Panc1 (cell line): ENCODE measurements at regions not wholly inside any gene's neighbourhood (a gene's known extent, or its start where the extent isn't known, plus 50 kb on each side); places are given as distances from the start of the nearest gene placed in this dataset.

ENCODE experiments used
- ATAC-seq: fragments of 200-7000 bp; cut with Tn5 transposase; 2 replicates; pipeline ENCODE4 v1.9.1; 2020; ENCODE audit warnings: mild to moderate bottlenecking, moderate library complexity
- BruUV-seq: library from RNA; stranded (reverse); fragments of 400-500 nt; replicated peaks from 2 replicates; lab custom pipeline; 2021; lab: Mats Ljungman, UMichigan
- CTCF ChIA-PET: fragments of 300-600 bp; sonication (Branson Sonifier 250); formaldehyde crosslinking; loops from one replicate; lab custom pipeline; 2022; ENCODE audit warnings: antibody characterized with exemption; lab: Charles Lee
- POLR2A ChIA-PET: fragments of 300-600 bp; sonication (Branson Sonifier 250); formaldehyde crosslinking; loops from one replicate; lab custom pipeline; 2022; ENCODE audit warnings: antibody characterized with exemption; lab: Charles Lee
- DNase-seq: peaks from one replicate; pipeline ENCODE4 v3.0.0-alpha.2; 2010; ENCODE audit warnings: low read depth, low spot score
- H3K27ac ChIP-seq: 2 replicates; pipeline ENCODE4 v1.5.1; 2011; ENCODE audit warnings: mild to moderate bottlenecking, low read length, inconsistent platforms
- H3K27me3 ChIP-seq: fragments of 200-500 bp; sonication (Bioruptor generic); 2 replicates; pipeline ENCODE4 v1.6.0; 2014; ENCODE audit warnings: low read length, inconsistent platforms; ENCODE audit not compliant: control insufficient read depth, insufficient read depth
- H3K36me3 ChIP-seq: fragments of 200-500 bp; sonication (Bioruptor generic); 2 replicates; pipeline ENCODE4 v1.5.1; 2014; ENCODE audit warnings: inconsistent platforms, mild to moderate bottlenecking, low read length, moderate library complexity; ENCODE audit not compliant: control insufficient read depth, insufficient read depth
- H3K4me1 ChIP-seq: 2 replicates; pipeline ENCODE4 v1.5.1; 2011; ENCODE audit warnings: inconsistent platforms, mild to moderate bottlenecking, low read length, moderate library complexity; ENCODE audit not compliant: control insufficient read depth, insufficient read depth
- H3K4me3 ChIP-seq, 2 experiments: 2 replicates each; pipeline ENCODE4 v1.5.1; 2011 to 2012; ENCODE audit warnings: low read depth in 2 of 2, low read length in 2 of 2, mild to moderate bottlenecking in 2 of 2, inconsistent platforms in 1 of 2, moderate library complexity in 1 of 2
- H3K9me3 ChIP-seq: fragments of 200-500 bp; sonication (Bioruptor generic); 2 replicates; pipeline ENCODE4 v1.5.1; 2014; ENCODE audit warnings: low read depth, mild to moderate bottlenecking, inconsistent platforms, low read length, moderate library complexity; ENCODE audit not compliant: control insufficient read depth, insufficient read depth
- POLR2AphosphoS5 ChIP-seq: IDR thresholded peaks from 2 replicates; pipeline ENCODE4 v1.6.1; 2012; ENCODE audit warnings: mild to moderate bottlenecking, low read depth, low read length, moderate library complexity
- SIN3A ChIP-seq: IDR thresholded peaks from 2 replicates; pipeline ENCODE4 v1.6.1; 2012; ENCODE audit warnings: low read depth, mild to moderate bottlenecking, low read length, moderate library complexity, borderline replicate concordance; ENCODE audit not compliant: insufficient read depth
- TCF7L2 ChIP-seq: IDR thresholded peaks from 2 replicates; pipeline ENCODE4 v1.6.1; 2011; ENCODE audit warnings: mild to moderate bottlenecking, low read depth, low read length, inconsistent platforms
- in situ Hi-C: cut with HindIII; loops from 2 replicates; pipeline ENCODE4 v1.10.0; 2016; ENCODE audit warnings: low sequenced_read_pairs, low pct_unique_long_range_greater_than_20kb
- intact Hi-C: fragments of 100-400 bp; cut with micrococcal nuclease; formaldehyde crosslinking; loops from one replicate; pipeline ENCODE4 v1.10.0; 2022; ENCODE audit not compliant: unreplicated experiment
- TF ChIP-seq, protein P1 (sequence below): fragments of 450-650 bp; IDR thresholded peaks from 2 replicates; pipeline ENCODE4 v1.5.1; 2017; ENCODE audit warnings: mild to moderate bottlenecking
- TF ChIP-seq, protein P2 (sequence below), 2 experiments: IDR thresholded peaks; 2 replicates each; pipeline ENCODE4 v1.6.1; 2011 to 2012; ENCODE audit warnings: low read depth in 2 of 2, control low read depth in 1 of 2, low read length in 1 of 2, mild to moderate bottlenecking in 1 of 2, moderate library complexity in 1 of 2; ENCODE audit not compliant: insufficient read depth in 1 of 2

GRCh38 chr12:93098077-93098476, 169.0 kb upstream of the EEA1 start:
- Histone ChIP-seq H3K4me3 (no peak overlapping the region), H3K27me3 (no peaks in the 10 kb centered on the region), H3K4me1 (no peaks in the 10 kb centered on the region), H3K9me3 (no peaks in the 10 kb centered on the region), H3K36me3 (no peaks in the 10 kb centered on the region), H3K27ac (no peak overlapping the region)
- ChIA-PET POLR2A (no interaction called here), CTCF (interaction anchor here (0.6 kb wide), 1 partner anchor 221 kb away, joined by 3 read pairs; no protein-coding TSS in a partner anchor)
- TF ChIP-seq, protein P1, sequence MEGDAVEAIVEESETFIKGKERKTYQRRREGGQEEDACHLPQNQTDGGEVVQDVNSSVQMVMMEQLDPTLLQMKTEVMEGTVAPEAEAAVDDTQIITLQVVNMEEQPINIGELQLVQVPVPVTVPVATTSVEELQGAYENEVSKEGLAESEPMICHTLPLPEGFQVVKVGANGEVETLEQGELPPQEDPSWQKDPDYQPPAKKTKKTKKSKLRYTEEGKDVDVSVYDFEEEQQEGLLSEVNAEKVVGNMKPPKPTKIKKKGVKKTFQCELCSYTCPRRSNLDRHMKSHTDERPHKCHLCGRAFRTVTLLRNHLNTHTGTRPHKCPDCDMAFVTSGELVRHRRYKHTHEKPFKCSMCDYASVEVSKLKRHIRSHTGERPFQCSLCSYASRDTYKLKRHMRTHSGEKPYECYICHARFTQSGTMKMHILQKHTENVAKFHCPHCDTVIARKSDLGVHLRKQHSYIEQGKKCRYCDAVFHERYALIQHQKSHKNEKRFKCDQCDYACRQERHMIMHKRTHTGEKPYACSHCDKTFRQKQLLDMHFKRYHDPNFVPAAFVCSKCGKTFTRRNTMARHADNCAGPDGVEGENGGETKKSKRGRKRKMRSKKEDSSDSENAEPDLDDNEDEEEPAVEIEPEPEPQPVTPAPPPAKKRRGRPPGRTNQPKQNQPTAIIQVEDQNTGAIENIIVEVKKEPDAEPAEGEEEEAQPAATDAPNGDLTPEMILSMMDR, result peak; percentile 63
- TF ChIP-seq, protein P2, sequence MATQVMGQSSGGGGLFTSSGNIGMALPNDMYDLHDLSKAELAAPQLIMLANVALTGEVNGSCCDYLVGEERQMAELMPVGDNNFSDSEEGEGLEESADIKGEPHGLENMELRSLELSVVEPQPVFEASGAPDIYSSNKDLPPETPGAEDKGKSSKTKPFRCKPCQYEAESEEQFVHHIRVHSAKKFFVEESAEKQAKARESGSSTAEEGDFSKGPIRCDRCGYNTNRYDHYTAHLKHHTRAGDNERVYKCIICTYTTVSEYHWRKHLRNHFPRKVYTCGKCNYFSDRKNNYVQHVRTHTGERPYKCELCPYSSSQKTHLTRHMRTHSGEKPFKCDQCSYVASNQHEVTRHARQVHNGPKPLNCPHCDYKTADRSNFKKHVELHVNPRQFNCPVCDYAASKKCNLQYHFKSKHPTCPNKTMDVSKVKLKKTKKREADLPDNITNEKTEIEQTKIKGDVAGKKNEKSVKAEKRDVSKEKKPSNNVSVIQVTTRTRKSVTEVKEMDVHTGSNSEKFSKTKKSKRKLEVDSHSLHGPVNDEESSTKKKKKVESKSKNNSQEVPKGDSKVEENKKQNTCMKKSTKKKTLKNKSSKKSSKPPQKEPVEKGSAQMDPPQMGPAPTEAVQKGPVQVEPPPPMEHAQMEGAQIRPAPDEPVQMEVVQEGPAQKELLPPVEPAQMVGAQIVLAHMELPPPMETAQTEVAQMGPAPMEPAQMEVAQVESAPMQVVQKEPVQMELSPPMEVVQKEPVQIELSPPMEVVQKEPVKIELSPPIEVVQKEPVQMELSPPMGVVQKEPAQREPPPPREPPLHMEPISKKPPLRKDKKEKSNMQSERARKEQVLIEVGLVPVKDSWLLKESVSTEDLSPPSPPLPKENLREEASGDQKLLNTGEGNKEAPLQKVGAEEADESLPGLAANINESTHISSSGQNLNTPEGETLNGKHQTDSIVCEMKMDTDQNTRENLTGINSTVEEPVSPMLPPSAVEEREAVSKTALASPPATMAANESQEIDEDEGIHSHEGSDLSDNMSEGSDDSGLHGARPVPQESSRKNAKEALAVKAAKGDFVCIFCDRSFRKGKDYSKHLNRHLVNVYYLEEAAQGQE (IDR thresholded peaks at IDR 0.05; ENCODE audit: insufficient read depth in 1 of 2, low read depth in 2 of 2, low read length in 1 of 2), result no peak
- TF ChIP-seq POLR2AphosphoS5, result no peak
- ATAC-seq, result no peak
- in situ Hi-C loops (no loop called here), intact Hi-C loops (no loop called here)
- BruUV-seq, result no TSS peak
- DNase-seq, result peak; percentile 13

DNA sequence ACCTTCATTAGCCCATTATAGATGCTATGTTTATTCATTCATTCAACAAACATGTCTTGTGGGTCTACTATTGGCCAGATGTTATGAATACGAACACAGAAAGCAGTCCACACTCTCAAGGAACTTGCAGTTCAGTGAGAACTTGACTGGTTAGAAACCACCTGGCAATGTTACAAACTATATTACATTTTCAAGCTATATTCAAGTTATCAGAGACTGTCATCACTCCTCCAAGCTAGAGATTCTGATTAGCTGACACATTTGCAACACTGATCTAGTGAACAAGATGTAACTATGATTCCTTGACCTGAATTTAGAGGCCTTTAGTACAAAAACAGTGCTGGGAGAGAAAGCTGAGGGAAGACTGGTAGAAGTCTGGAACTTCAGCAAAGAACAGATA, 170.7 kb upstream of the EEA1 start:
- POLR2A ChIA-PET, result no interaction called here
- H3K4me3 ChIP-seq, result no peak overlapping the region
- DNase-seq (no peak), ATAC-seq (no peak)
- no peaks in the 10 kb centered on the region for H3K9me3 ChIP-seq
- BruUV-seq, result no TSS peak
- intact Hi-C loops, result no loop called here
- TF ChIP-seq, protein P1, result no peak
- TF ChIP-seq, protein P2 (IDR thresholded peaks at IDR 0.05; ENCODE audit: insufficient read depth in 1 of 2, low read depth in 2 of 2, low read length in 1 of 2), result no peak
- no peak for TF ChIP-seq TCF7L2
- TF ChIP-seq SIN3A, result no peak
- no peak for TF ChIP-seq POLR2AphosphoS5
- in situ Hi-C loops, result no loop called here
- CTCF ChIA-PET, result no interaction called here
- no peaks in the 10 kb centered on the region for H3K4me1 ChIP-seq
- H3K27ac ChIP-seq, result no peak overlapping the region
- no peaks in the 10 kb centered on the region for H3K36me3 ChIP-seq
- H3K27me3 ChIP-seq, result no peaks in the 10 kb centered on the region
